OCI-LY3 (cell line): ENCODE measurements at regions not wholly inside any gene's neighbourhood (a gene's known extent, or its start where the extent isn't known, plus 50 kb on each side); places are given as distances from the start of the nearest gene placed in this dataset.

Source experiments
- EZH2phosphoT487 ChIP-seq: fragments of 200-600 bp; shearing (Covaris generic); IDR thresholded peaks from 2 replicates; pipeline ENCODE4 v1.6.1; 2018; ENCODE audit warnings: antibody characterized with exemption, mixed run types, low read depth
- TF ChIP-seq, protein P1 (sequence below): fragments of 200-600, 300-600 bp; sonication (generic); IDR thresholded peaks from 2 replicates; pipeline ENCODE4 v1.5.1; 2014; ENCODE audit warnings: antibody characterized with exemption, low read length, low read depth

DNA sequence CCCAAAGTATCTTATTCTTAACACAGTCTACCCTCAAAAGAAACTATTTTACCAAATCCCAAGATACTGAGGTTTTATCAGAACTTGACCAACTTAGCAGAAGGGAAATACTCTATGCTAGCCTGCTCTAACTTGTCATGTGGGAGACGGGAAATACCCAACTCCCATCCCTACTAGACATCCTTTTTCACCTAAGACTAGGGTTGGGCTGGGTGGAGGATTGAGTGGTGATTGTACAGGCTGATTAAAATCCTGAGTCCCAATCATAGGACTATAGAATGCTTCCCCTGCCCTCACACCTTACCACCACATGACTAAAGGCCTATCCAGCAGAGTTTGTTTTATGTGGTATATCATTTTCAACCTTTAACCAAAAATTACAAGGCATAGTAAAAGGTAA, 786.5 kb downstream of the TAF11L14 start:
- TF ChIP-seq, protein P1, sequence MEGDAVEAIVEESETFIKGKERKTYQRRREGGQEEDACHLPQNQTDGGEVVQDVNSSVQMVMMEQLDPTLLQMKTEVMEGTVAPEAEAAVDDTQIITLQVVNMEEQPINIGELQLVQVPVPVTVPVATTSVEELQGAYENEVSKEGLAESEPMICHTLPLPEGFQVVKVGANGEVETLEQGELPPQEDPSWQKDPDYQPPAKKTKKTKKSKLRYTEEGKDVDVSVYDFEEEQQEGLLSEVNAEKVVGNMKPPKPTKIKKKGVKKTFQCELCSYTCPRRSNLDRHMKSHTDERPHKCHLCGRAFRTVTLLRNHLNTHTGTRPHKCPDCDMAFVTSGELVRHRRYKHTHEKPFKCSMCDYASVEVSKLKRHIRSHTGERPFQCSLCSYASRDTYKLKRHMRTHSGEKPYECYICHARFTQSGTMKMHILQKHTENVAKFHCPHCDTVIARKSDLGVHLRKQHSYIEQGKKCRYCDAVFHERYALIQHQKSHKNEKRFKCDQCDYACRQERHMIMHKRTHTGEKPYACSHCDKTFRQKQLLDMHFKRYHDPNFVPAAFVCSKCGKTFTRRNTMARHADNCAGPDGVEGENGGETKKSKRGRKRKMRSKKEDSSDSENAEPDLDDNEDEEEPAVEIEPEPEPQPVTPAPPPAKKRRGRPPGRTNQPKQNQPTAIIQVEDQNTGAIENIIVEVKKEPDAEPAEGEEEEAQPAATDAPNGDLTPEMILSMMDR: no peak
- no peak for TF ChIP-seq EZH2phosphoT487
